ENCODE measurements at regions not wholly inside any gene's neighbourhood (a gene's known extent, or its start where the extent isn't known, plus 50 kb on each side); places are given as distances from the start of the nearest gene placed in this dataset.
"Not testable (repeated sequence)": the region's sequence is repeated elsewhere in the genome, so short reads cannot be mapped to it uniquely, and the experiment has no call there.

- no peak overlapping the region for H3K4me3 ChIP-seq (ENCODE audit: low read length)
- TF ChIP-seq ZNF274 (IDR thresholded peaks at IDR 0.05; ENCODE audit: low read depth, low read length) = no peak
Measured at GRCh38 chr5:167425161-167425560, 866.3 kb upstream of the WWC1 start.

GRCh38 chr5:167426501-167426900 lies 864.9 kb upstream of the WWC1 start:
- no peak for TF ChIP-seq ZNF274 (IDR thresholded peaks at IDR 0.05; ENCODE audit: low read depth, low read length)
- no peak overlapping the region for H3K4me3 ChIP-seq (ENCODE audit: low read length)

GRCh38 chr5:167427641-167428040 lies 863.8 kb upstream of the WWC1 start:
- H3K4me3 ChIP-seq (ENCODE audit: low read length) = not testable (repeated sequence)

GRCh38 chr5:167440846-167441245 lies 850.6 kb upstream of the WWC1 start:
- no peak overlapping the region for H3K4me3 ChIP-seq (ENCODE audit: low read length)
- TF ChIP-seq ZNF274 (IDR thresholded peaks at IDR 0.05; ENCODE audit: low read depth, low read length) = no peak

GRCh38 chr5:167442922-167443321 lies 848.5 kb upstream of the WWC1 start:
- TF ChIP-seq ZNF274 (IDR thresholded peaks at IDR 0.05; ENCODE audit: low read depth, low read length) = no peak
- H3K4me3 ChIP-seq (ENCODE audit: low read length) = no peak overlapping the region

- H3K4me3 ChIP-seq (ENCODE audit: low read length) = no peak overlapping the region
- no peak for TF ChIP-seq ZNF274 (IDR thresholded peaks at IDR 0.05; ENCODE audit: low read depth, low read length)
Measured at GRCh38 chr5:167447466-167448375, 843.7 kb upstream of the WWC1 start.

- TF ChIP-seq ZNF274 (IDR thresholded peaks at IDR 0.05; ENCODE audit: low read depth, low read length) = no peak
- H3K4me3 ChIP-seq (ENCODE audit: low read length) = no peak overlapping the region
Measured at GRCh38 chr5:167448376-167448775, 843.1 kb upstream of the WWC1 start.

- TF ChIP-seq ZNF274 (IDR thresholded peaks at IDR 0.05; ENCODE audit: low read depth, low read length) = no peak
Measured at GRCh38 chr5:167451076-167451475, 840.4 kb upstream of the WWC1 start.

GRCh38 chr5:167452136-167452535 lies 839.3 kb upstream of the WWC1 start:
- H3K4me3 ChIP-seq (ENCODE audit: low read length) = no peak overlapping the region
- no peak for TF ChIP-seq ZNF274 (IDR thresholded peaks at IDR 0.05; ENCODE audit: low read depth, low read length)

More at GRCh38 chr5:167451076-167451475, 840.4 kb upstream of the WWC1 start:
- H3K4me3 ChIP-seq (ENCODE audit: low read length) = no peak overlapping the region

- H3K4me3 ChIP-seq (ENCODE audit: low read length) = no peak overlapping the region
- no peak for TF ChIP-seq ZNF274 (IDR thresholded peaks at IDR 0.05; ENCODE audit: low read depth, low read length)
Measured at GRCh38 chr5:167453246-167454030, 838.0 kb upstream of the WWC1 start.

- H3K4me3 ChIP-seq (ENCODE audit: low read length) = no peak overlapping the region
- TF ChIP-seq ZNF274 (IDR thresholded peaks at IDR 0.05; ENCODE audit: low read depth, low read length) = no peak
Measured at GRCh38 chr5:167458412-167458811, 833.0 kb upstream of the WWC1 start.

GRCh38 chr5:167460449-167461020 lies 830.9 kb upstream of the WWC1 start:
- TF ChIP-seq ZNF274 (IDR thresholded peaks at IDR 0.05; ENCODE audit: low read depth, low read length) = no peak
- no peak overlapping the region for H3K4me3 ChIP-seq (ENCODE audit: low read length)

GRCh38 chr5:167463939-167464338 lies 827.5 kb upstream of the WWC1 start:
- TF ChIP-seq ZNF274 (IDR thresholded peaks at IDR 0.05; ENCODE audit: low read depth, low read length) = no peak
- H3K4me3 ChIP-seq (ENCODE audit: low read length) = no peak overlapping the region

- no peak for TF ChIP-seq ZNF274 (IDR thresholded peaks at IDR 0.05; ENCODE audit: low read depth, low read length)
- no peak overlapping the region for H3K4me3 ChIP-seq (ENCODE audit: low read length)
Measured at GRCh38 chr5:167466992-167467391, 824.5 kb upstream of the WWC1 start.
